Neuron (in vitro differentiated cells): ENCODE measurements at regions not wholly inside any gene's neighbourhood (a gene's known extent, or its start where the extent isn't known, plus 50 kb on each side); places are given as distances from the start of the nearest gene placed in this dataset.

Source experiments
- H2AFZ ChIP-seq: one replicate; pipeline ENCODE4 v1.6.1; 2013; ENCODE audit warnings: low read depth, mild to moderate bottlenecking, inconsistent platforms, low read length, moderate library complexity
- H3K27me3 ChIP-seq: one replicate; pipeline ENCODE4 v1.6.1; 2013; ENCODE audit warnings: low read length; ENCODE audit not compliant: insufficient read depth
- H3K36me3 ChIP-seq: one replicate; pipeline ENCODE4 v1.6.1; 2013; ENCODE audit warnings: low read length; ENCODE audit not compliant: insufficient read depth
- H3K4me1 ChIP-seq: one replicate; pipeline ENCODE4 v1.6.1; 2013; ENCODE audit warnings: low read length; ENCODE audit not compliant: insufficient read depth
- H3K4me3 ChIP-seq: 2 replicates; pipeline ENCODE4 v1.5.1; 2013; ENCODE audit warnings: mild to moderate bottlenecking, low read length, moderate library complexity
- H3K9me3 ChIP-seq: one replicate; pipeline ENCODE4 v1.6.1; 2013; ENCODE audit warnings: low read length

DNA sequence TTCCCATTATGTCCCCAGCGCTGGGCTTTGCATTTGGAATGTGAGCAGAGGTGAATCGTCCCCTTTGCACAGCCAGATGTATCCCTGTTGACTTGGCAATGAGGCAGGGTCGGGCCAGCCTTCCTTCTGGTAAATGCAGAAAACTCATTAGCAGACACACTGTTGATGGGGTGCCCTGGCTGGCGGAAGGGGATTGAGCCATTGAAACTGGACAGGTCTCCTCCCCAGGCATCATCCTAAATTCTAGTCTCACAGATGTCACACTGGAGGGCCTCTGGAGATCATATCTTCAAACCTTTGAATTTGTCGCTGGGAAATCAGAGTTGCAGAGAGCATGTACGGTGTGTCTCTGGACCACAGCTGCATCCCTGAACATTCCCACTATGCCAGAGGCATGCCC is 219.5 kb upstream of the TSHZ3 start:
- Histone ChIP-seq H3K27me3 (no peaks in the 10 kb centered on the region), H3K4me1 (no peaks in the 10 kb centered on the region), H3K9me3 (no peaks in the 10 kb centered on the region), H2AFZ (no peak overlapping the region), H3K36me3 (no peaks in the 10 kb centered on the region), H3K4me3 (no peak overlapping the region)

DNA sequence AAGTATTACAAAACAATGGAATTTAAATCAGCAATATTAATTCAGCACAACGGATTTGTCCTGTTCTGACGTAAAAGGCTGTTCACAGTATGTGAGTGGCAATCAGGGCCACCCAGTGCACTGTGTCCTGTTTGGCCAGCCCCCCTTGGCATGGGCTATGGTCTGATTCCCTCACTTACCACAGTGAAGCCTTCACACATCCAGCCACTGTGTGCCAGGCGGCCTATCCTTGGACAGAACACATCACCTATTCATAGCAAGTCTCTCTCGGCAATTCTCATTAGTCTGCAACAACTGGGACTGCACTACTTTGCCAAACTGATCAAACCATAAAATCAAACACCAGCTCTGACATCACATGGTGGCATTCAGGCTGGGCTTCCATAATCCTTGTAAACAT is 221.5 kb upstream of the TSHZ3 start:
- Histone ChIP-seq H3K27me3 (no peaks in the 10 kb centered on the region), H3K36me3 (no peaks in the 10 kb centered on the region), H2AFZ (no peak overlapping the region), H3K4me1 (no peaks in the 10 kb centered on the region), H3K4me3 (no peak overlapping the region), H3K9me3 (no peaks in the 10 kb centered on the region)

DNA sequence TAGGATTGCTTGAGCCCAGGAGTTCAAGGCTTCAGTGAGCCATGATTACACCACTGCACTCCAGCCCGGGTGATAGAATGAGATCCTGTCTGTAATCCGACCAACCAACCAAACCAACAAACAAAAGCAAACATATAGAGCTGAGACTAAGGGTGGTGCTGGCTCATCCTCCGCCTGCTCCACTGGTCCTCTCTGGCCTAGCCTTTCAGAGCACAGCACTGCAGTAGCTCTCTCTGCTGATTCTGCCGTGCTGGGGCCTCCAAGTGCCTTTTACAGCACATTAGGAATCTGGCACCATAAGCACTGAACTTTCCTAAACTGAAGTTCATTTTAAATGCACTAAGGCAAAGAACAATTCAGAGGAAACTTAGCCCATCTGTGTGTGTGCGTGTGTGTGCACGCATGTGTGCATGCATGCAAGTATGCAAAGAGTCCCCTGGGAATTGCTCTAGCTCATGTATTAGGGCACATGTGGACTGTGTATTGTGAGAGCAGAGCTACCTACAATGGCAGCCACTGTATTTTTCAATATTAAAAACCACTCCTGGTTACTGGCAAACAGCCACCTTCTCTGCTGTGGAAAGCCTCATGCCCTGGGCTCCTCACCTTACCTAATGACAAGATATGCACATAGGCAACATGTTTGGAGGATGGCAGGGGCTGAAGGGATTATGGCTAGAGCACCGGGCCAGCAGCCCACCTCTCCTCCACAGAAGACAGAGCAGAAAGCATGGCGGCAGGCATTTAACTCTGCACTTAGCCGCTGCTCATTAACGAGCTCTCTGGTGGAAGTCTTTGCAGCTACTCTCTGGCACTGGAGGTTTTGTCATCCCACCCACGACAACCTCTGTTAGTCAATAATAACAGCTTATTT is 223.1 kb upstream of the TSHZ3 start:
- Histone ChIP-seq H3K27me3 (no peaks in the 10 kb centered on the region), H3K4me1 (no peaks in the 10 kb centered on the region), H3K4me3 (no peak overlapping the region), H3K9me3 (no peaks in the 10 kb centered on the region), H2AFZ (no peak overlapping the region), H3K36me3 (no peaks in the 10 kb centered on the region)

DNA sequence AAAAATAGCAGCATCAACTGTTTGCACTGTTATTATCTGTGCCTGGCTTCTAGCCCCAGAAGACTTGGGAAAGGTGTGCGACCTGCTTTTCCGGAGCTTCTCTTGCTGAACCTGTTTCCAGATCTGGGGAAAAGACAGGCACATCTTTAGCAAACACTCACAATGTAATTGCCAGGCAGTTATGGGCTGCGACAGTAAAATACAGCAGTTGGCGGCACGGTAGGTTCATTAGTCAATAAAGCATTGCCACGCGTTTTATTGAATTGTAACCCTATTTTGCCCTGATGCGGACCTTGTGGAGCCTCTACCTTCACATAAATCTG is 223.7 kb upstream of the TSHZ3 start:
- Histone ChIP-seq H2AFZ (no peak overlapping the region), H3K4me1 (no peaks in the 10 kb centered on the region), H3K27me3 (no peaks in the 10 kb centered on the region), H3K9me3 (no peaks in the 10 kb centered on the region), H3K36me3 (no peaks in the 10 kb centered on the region), H3K4me3 (no peak overlapping the region)

DNA sequence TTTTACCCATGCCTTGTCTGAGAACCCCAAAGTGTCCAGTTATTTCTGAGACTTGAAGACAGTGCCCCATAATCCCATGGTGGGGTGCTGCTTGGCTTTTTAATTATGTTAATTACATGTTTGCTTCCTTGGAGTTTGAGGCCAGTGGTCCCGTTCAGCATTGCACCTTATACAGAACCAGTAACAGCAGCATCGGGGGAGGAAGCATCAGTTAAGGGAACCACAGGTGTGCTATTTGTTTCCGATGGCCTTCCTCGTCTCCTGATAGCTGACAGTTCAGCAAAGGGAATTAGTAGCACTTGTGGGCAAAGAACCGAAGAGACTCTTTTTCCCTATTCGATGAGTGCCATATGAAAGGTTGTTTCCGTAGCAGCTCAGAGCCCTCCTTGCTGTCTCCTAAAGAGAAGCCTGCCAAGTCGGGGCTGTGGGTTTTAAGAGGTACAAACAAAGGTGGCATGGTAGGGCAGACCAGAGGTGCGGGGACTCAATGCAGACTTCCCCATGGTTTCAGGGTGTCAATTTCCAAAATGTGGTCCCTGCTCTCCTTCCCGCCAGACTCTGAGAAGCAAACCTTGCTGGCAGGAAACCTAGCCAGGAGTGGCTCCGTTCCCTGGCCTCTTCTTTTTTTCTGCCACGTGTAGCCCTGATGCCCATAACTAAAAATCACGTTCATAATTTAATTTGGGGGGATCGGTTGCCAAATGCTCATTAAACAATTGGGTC is 225.2 kb upstream of the TSHZ3 start:
- H3K27me3 ChIP-seq, result no peaks in the 10 kb centered on the region
- no peaks in the 10 kb centered on the region for H3K9me3 ChIP-seq
- no peaks in the 10 kb centered on the region for H3K4me1 ChIP-seq
- no peak overlapping the region for H2AFZ ChIP-seq
- no peak overlapping the region for H3K4me3 ChIP-seq
- H3K36me3 ChIP-seq, result no peaks in the 10 kb centered on the region

DNA sequence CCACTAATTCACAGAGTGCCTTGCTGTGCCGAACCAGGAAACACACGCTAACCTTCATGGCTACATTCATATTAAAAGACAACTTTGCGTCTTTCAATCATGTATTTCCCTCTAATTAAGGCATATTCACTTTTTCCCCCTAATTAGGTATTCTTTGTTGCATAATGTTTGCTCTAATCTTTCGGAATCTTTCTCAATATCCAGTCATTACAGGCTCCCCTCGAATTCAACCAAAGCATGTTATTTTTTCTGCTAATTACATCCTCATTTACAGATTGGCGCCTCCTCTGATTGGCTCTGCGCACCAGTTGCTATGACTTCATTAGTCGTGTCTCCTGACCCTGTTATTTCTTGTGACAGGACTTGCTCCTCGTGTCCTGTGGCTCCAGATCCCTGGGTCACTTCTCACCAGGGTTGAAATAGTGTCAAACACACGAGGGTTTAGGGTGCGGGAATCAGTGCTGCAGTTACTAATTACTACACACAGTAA is 226.7 kb upstream of the TSHZ3 start:
- Histone ChIP-seq H3K36me3 (no peaks in the 10 kb centered on the region), H2AFZ (no peak overlapping the region), H3K9me3 (no peaks in the 10 kb centered on the region), H3K27me3 (no peaks in the 10 kb centered on the region), H3K4me3 (no peak overlapping the region), H3K4me1 (no peaks in the 10 kb centered on the region)

DNA sequence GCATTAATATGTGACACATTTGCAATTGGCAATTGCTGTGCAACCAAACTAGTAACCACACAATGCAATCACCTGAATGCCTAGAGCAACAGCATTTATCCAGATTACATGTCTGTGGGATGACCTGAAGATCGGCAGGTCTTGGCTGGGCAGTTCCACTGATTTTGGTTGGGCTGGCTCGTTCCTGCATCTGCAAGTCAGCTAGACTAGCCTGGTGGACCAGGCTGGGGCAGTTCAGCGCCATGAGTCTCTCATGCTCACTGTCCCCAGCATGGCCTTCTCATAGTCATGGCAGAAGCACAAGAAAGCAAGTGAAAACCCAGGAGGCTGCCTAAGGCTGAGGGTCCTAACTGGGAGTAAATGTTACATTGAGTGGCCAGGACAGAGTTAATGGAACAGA is 229.1 kb upstream of the TSHZ3 start:
- H2AFZ ChIP-seq, result no peak overlapping the region
- H3K4me1 ChIP-seq, result no peaks in the 10 kb centered on the region
- H3K4me3 ChIP-seq, result no peak overlapping the region
- H3K36me3 ChIP-seq, result no peaks in the 10 kb centered on the region
- H3K27me3 ChIP-seq, result no peaks in the 10 kb centered on the region
- no peaks in the 10 kb centered on the region for H3K9me3 ChIP-seq

DNA sequence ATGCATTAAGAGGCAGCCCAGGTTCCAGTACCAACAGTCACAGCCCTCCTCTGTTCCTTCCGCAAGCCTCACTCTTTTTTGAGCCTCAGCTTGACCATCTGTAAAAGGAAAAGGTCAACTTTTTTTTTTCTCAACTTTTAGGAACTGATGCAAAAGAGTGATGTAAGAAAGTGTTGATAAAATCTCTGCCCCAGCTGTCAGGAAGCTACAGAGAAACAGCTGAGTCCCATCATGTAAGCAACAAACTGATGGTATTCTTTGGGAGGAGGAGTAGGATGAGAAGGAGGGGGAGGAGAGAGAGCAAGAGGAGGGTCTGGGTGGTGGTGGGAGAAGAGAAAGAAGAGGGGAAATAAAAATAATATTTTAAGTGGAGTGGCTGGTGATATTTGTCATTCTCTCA is 233.9 kb upstream of the TSHZ3 start:
- Histone ChIP-seq H3K9me3 (no peaks in the 10 kb centered on the region), H3K27me3 (no peaks in the 10 kb centered on the region), H3K36me3 (no peaks in the 10 kb centered on the region), H3K4me1 (no peaks in the 10 kb centered on the region), H3K4me3 (no peak overlapping the region), H2AFZ (no peak overlapping the region)

DNA sequence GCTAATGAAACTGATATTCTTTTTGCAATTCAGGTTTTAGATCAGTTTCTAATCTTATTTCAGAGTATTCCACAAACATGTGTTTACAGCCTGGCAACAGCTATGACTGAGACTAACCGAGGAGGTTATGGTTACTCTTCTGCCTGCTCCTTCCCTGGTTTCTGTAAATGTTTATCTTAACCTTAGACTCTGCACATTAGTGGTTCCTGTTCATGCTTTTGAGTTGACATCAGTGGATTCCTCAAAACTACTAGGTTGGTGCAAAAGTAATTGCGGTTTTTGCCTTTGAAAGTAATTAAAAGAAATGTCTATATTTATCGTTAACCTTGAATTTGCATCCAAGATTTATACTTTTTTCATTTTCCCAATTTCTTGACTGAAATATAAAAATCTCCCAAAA is 237.0 kb upstream of the TSHZ3 start:
- Histone ChIP-seq H3K4me3 (no peak overlapping the region), H3K4me1 (no peaks in the 10 kb centered on the region), H3K27me3 (no peaks in the 10 kb centered on the region), H3K9me3 (no peaks in the 10 kb centered on the region), H2AFZ (no peak overlapping the region), H3K36me3 (no peaks in the 10 kb centered on the region)

DNA sequence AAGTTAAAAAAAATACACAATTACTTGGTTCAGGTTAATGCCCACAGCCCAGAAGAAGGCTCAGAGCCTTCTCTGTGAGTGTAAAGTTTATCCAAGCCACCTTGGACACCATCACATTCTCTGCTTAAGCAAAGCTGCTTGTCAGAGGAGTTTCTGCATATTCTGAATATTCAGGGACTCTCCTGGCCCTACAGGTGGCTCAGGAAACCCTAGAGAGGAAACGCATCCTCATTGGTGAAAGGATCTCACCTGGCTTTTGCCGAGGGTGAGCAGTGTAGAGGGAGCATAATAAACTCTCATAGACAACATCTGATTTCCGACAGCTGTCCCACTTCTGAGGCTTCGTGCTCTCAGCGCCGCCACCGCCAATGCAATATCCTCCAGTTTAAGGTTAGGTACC is 239.9 kb upstream of the TSHZ3 start:
- no peaks in the 10 kb centered on the region for H3K4me1 ChIP-seq
- no peaks in the 10 kb centered on the region for H3K9me3 ChIP-seq
- no peaks in the 10 kb centered on the region for H3K36me3 ChIP-seq
- no peak overlapping the region for H2AFZ ChIP-seq
- H3K27me3 ChIP-seq, result no peaks in the 10 kb centered on the region
- no peak overlapping the region for H3K4me3 ChIP-seq

DNA sequence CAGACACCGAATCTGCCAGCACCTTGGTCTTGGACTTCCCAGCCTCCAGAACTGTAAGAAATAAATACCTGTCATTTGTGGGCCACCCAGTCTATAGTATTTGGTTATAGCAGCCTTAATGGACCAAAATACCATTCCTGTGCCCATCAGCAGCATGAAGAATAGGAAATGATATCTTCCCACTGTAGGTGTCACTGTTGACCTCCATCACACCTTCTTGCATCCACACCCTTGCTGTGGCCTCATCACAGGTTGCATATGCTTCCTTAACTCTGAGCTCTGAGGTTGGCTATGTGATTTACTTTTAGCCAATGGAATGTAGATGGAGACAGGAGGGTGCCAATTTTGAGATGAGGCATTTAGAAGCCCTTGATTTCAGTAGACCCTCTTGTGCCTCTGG is 242.0 kb upstream of the TSHZ3 start:
- Histone ChIP-seq H3K36me3 (no peaks in the 10 kb centered on the region), H2AFZ (no peak overlapping the region), H3K4me1 (no peaks in the 10 kb centered on the region), H3K4me3 (no peak overlapping the region), H3K27me3 (no peaks in the 10 kb centered on the region), H3K9me3 (no peaks in the 10 kb centered on the region)

DNA sequence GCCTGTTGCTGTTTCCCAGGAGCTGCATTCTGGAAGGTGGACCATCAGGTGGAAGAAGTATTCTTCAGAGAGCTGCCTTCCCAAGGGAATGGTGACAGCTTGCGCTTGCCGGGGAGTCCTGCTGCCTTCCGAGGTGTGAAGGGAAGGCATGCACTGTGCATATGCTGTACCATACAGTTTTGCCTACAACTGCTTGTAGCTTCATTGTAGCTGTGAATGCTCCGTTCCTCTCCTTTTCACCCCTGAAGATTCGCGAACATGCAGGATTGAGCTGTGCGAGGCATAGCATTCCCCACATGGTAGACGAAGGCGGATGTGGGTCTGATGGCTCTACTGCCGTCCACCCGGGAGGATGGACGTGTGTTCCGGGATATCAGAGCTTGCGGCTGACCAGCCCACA is 243.2 kb upstream of the TSHZ3 start:
- H2AFZ ChIP-seq, result no peak overlapping the region
- H3K27me3 ChIP-seq, result no peaks in the 10 kb centered on the region
- no peaks in the 10 kb centered on the region for H3K4me1 ChIP-seq
- H3K36me3 ChIP-seq, result no peaks in the 10 kb centered on the region
- H3K9me3 ChIP-seq, result no peaks in the 10 kb centered on the region
- H3K4me3 ChIP-seq, result no peak overlapping the region

DNA sequence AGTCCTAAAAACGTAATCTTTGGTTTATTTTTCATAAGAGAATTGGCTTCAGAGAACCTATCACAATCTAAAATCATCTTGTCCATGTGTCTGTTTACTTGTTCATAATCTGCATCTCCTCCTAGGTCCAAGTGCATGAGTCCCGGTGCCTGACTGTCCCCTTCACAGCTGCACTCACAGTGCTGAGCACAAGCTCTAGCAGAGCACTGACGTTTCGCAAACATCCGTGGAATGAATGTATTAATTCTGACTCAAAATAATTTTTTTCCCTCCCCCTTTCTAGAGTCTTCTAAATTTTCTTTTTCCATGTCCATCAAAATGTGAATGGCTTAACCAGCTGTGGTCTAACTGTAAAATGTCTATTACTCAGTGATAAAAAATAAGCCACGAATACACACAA is 245.5 kb upstream of the TSHZ3 start:
- Histone ChIP-seq H3K4me1 (no peaks in the 10 kb centered on the region), H3K36me3 (no peaks in the 10 kb centered on the region), H2AFZ (no peak overlapping the region), H3K27me3 (no peaks in the 10 kb centered on the region), H3K9me3 (no peaks in the 10 kb centered on the region), H3K4me3 (no peak overlapping the region)
